D721Med (cell line): ENCODE measurements at regions not wholly inside any gene's neighbourhood (a gene's known extent, or its start where the extent isn't known, plus 50 kb on each side); places are given as distances from the start of the nearest gene placed in this dataset.
"Not testable (repeated sequence)": the region's sequence is repeated elsewhere in the genome, so short reads cannot be mapped to it uniquely, and the experiment has no call there.

Source experiments
- DNase-seq: peaks from one replicate; pipeline ENCODE4 v3.0.0; 2011; ENCODE audit warnings: low spot score; ENCODE audit not compliant: insufficient read length
- FAIRE-seq: peaks from 2 replicates; lab custom pipeline; 2011; peaks lifted over from hg19 to GRCh38; lab: Jason Lieb, UNC
- TF ChIP-seq, protein P1 (sequence below): IDR thresholded peaks from 2 replicates; pipeline ENCODE4 v1.5.1; 2012; ENCODE audit warnings: mild to moderate bottlenecking, control low read depth; ENCODE audit not compliant: insufficient read depth; ENCODE audit errors: missing control alignments

GRCh38 chr9:129413537-129414376, 207.1 kb downstream of the C9orf50 start:
- no peak for FAIRE-seq
- TF ChIP-seq, protein P1, sequence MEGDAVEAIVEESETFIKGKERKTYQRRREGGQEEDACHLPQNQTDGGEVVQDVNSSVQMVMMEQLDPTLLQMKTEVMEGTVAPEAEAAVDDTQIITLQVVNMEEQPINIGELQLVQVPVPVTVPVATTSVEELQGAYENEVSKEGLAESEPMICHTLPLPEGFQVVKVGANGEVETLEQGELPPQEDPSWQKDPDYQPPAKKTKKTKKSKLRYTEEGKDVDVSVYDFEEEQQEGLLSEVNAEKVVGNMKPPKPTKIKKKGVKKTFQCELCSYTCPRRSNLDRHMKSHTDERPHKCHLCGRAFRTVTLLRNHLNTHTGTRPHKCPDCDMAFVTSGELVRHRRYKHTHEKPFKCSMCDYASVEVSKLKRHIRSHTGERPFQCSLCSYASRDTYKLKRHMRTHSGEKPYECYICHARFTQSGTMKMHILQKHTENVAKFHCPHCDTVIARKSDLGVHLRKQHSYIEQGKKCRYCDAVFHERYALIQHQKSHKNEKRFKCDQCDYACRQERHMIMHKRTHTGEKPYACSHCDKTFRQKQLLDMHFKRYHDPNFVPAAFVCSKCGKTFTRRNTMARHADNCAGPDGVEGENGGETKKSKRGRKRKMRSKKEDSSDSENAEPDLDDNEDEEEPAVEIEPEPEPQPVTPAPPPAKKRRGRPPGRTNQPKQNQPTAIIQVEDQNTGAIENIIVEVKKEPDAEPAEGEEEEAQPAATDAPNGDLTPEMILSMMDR: no peak
- DNase-seq: peak; percentile 88

DNA sequence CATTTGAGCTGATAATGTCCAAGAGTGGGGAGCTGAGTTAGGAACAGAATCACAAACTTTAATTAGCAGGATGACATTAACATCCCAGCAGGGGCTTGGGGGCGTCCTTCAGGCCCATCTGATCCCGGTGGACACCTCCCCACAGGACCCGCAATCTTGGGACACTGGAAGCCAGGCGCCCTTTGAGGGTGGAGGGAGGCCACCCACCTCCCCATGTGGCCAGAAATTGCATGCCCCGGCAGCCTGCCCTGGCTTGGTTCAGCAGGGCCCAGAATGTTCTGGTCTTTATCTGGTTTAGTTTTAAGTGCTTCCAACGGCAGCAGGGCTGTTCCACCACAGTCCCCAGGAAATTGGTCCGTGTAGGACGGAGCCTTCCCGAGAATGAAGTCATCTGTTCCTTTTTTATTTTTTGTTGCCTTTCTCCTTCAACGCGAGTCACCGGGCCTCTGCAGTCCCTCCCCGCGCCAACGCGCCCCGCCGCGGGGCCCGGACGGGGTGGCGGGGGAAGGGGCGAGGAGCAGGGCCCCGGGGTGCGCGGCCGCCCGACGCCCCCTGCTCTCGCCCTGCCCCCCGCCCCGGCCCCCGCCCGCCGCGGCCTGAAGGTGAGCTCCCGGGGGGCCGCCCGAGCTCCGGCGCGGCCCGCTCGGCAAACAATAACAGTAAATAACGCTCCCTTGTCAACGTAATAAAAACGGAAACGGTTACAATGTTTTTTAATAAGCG, 207.9 kb downstream of the C9orf50 start:
- FAIRE-seq (no peak), DNase-seq (no peak)
- TF ChIP-seq, protein P1: no peak

GRCh38 chr9:129412176-129412813, 208.6 kb downstream of the C9orf50 start:
- FAIRE-seq: not testable (repeated sequence)

DNA sequence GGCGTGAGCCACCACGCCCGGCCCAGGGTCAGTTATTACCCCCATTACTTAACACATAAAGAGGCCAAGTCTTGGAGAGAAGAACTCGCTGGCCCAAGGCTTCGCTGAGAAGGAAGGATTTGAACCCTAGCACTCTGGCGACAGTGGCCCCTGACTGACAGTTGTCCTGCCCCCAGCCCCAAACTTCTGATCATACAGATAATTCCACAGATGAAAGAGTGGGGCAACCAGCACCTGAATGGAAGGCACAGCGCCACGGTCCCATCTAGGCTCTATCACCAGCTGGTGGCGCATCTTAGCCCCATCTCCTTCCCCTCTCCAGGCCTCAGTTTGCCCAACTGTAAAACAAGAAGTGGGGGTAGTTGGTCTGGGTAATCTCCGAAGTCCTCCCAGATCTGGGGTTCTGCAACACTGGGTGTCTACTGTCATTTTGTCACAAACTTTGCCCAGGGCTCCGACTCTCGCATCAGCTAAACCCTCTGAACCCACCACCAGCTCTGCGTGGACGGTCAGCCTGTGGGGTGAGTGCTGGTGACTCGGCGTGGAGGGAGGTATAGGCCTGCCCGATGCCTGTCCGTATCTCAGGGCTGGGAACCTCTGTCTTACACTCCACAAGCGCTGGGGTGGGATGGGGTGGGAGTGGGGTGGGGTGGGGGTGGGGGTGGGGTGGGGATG, 209.3 kb downstream of the C9orf50 start:
- TF ChIP-seq, protein P1: no peak
- FAIRE-seq (no peak), DNase-seq (no peak)

More at GRCh38 chr9:129412176-129412813, 208.6 kb downstream of the C9orf50 start:
- not testable (repeated sequence) for DNase-seq

- FAIRE-seq: peak; percentile 51
- TF ChIP-seq, protein P1: no peak
- no peak for DNase-seq
These were observed 210.7 kb downstream of the C9orf50 start for GRCh38 chr9:129410226-129410625.

DNA sequence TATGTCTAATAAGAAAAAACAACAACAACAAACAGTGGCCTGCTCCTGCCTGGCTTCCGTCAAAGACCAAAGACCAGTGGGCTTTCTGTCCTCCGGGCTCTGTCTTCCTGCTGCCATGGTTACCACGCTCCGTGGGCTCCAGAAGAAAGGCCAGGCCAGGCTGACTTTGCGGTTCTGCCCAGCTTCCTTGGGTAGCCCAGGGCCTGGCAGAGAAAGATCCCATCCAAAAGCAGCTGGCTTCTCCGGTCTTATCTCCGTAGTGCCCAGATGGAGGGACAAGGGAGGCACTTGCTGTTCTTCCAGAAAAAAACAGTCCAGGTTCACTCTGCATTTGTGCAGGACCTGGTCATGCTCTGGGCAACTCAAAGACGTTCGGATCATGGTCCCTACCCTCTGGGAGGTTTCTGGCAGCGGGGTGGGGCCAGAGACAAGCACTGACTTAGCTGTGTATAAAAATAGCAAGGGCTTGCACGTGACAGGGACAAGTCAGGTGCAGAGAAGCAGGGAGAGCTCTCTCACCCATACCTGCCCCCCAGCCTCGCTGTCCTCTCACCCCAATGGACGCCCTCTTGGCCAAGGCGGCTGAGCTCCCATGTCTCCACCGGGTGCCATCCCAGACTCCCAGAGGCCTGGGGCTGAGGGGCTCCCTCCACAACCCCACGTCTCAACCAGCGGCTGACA, 212.2 kb downstream of the C9orf50 start:
- FAIRE-seq (no peak), DNase-seq (no peak)
- TF ChIP-seq, protein P1: no peak
